GM19035 (cell line): ENCODE measurements at regions not wholly inside any gene's neighbourhood (a gene's known extent, or its start where the extent isn't known, plus 50 kb on each side); places are given as distances from the start of the nearest gene placed in this dataset.

ENCODE experiments used
- ATAC-seq: cut with Tn5 transposase; IDR thresholded peaks from one replicate; pipeline ENCODE4 v1.9.1; 2021; ENCODE audit not compliant: unreplicated experiment

DNA sequence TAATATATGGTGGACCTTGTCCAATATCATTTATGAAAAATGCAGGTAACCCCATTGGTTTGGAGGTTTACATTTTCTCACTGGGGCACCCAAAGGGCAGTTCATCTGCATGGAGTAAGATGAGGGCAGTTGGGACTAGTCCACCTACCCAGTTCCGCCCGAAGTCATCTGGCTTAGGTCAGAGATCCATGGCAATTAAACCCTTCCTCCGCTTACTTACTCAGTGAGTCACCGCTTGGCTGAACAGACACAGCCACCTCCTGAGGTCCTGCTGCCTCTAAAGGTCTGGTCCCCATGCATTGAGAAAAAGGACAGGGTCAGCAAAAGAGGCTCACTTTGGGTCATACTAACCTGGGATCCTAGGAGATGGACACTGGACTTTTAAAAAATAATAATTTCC, 102.9 kb upstream of the PRL start:
- ATAC-seq, result no peak

DNA sequence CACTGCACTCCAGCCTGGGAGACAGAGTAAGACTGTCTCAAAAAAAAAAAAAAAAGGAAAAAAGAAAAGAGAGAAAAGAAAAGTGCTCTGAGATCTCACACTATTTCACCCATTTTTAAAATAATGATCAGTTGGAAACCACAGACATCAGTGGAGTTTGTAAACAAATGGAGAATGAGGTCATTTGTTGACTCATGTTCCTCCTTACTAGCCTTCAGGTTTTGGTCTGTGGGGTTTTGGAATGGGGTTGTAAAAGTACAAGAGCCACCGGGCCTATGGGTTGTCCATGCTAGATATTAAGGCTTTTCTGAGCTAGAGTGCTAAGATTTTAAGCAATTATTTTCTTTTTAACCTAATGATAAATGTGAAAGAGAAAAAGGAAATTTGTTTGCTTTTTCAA, 104.4 kb upstream of the PRL start:
- ATAC-seq, result no peak

DNA sequence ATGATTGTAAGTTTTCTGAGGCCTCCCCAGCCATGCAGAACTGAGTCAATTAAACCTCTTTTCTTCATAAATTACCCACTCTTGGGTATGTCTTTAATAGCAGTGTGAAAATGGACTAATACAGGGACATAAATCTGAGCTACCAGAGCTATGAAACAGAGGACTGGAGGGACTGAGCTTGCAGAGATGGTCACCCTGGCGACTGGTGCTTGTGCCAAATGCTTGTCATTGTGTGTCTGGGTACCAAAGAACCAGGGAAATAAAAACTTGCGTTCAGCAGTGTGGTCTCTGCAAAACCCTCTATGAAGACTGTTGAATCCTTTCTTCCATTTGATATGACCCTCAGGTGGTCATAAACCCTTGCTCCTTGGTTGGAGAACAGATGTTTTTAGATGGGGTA, 105.1 kb upstream of the PRL start:
- ATAC-seq, result no peak

DNA sequence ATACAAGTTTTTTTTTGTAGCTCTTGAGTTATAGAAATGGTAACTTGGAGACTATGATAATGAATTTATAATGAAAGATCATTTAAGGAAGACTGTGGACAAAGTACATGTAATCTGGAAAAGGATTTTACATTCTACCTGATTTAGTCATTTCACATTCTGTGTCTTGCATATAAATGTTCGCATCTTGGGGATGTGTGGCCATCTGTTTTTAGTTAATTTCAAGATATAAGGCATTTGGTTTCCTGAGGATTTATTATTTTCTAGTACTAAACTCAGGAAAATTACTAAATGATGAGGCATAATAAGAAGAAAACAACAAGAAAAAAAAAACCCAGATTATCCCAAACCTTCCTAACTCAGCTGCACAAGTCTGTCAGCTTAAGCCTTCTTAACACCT, 112.7 kb upstream of the PRL start:
- no peak for ATAC-seq

DNA sequence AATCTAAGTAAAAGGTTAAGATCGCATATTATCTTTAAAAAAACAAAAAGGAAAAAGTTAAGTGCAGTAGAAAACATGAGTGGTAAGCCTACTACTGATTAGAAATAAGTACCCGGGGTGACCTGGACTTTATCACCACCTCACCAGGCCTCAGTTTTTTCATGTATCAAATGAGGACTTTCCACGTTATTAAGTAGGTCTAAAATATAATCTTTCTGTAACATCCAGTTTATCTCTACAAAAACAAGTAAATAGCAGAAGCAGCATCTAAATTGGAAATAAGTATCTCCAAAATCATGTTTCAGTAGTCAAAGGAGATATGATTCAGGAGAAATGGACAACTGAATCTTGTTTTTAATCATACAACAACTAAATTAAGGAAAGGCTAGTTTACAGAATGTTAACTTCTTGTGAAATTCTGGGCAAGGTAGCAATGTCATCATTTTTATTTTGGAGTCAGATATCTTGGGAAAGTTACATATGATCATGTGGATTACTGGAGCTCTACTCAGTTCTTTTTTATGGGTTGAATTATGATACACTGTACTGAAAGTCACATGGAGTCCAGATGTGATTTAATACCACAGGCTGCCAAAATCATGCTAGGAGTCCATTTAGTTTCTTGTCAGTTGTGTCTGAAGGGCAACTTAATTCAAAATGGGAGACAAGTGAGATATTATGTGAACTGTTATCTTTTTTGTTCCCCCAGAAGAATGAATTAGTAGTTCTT, 114.7 kb upstream of the PRL start:
- ATAC-seq, result no peak

DNA sequence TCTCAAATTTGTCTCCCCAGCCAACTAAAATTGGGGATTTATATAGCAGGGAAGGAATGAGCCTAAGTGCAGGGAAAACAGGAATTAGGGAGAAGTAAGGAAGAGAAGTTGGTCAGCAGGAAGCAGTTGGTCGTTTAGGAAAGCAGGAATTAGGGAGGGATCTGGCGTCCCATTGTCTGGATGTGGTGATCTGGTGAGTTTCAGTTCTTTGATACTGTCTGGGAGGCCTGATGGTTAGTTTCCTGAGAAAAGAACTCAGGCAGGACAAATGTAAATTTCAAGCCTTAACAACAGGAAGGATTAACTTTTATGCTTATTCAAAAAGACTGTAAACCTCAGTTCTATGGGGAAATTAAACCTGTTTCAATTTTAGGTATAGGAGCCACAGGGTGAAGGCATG, 116.2 kb upstream of the PRL start:
- no peak for ATAC-seq

DNA sequence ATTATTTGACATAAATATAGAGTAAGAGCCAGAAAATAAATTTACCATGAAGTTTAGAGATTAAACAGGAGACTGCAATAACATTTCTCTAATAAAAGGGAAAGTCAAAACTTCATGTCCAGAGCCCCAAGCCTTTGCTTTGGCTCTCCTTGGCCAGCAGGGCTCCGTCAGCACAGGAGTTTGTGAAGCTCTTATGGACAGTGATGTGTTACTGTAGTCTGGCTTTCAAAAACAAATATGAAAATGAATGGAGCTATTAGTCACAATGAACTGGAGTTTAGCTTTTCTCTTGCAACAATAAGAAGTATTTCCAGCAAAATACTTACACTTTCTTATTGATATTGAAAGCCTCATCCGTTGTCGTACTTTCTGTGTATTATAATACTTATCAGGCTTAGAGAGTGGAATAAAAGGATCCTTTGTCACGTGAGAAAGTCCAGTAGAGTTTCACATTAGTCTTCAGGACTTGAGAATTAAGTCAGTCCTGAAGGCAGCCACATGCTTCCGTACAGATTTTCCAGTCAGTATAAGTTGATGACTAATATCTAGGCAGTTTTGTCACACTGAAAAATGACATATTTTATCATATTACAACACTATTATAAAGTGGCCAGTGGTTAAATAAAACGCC, 117.0 kb upstream of the PRL start:
- ATAC-seq, result no peak

DNA sequence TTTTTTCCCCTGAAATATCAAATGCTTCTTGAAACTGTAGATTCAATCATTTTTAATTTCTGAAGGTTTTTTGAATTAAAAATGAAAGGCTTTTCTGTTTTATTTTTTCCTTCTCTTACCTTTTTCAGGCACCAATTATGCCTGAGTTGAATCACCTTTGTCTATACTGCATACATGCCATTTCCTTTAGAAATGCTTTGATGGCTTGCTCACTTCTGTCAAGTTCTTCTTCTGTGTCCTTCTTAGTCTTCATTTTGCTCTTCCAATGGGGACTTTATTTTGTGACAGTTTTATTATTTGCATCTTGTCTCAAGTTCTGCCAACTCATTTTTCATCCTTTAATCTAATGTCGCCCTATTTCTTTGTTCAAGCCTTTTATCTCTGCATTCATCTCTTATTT, 121.9 kb upstream of the PRL start:
- ATAC-seq, result no peak

DNA sequence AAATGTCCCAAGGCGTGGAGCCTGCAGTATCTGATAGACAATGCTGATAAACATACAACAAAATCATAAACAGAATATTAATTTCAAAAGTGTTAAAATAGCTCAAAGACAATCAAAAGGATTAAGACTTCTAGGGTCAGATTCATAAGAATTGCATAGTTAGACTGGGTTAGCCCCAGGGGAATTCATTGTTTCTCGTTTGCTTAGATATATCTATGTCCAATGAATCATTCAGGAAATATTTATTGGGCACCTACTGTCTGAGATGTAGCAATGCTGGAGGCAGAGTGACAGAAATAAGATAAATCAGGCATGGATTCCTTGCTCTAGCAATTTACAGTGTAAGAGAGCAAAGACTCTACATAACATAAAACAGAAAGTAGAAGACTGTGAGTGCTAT, 124.4 kb upstream of the PRL start:
- no peak for ATAC-seq

DNA sequence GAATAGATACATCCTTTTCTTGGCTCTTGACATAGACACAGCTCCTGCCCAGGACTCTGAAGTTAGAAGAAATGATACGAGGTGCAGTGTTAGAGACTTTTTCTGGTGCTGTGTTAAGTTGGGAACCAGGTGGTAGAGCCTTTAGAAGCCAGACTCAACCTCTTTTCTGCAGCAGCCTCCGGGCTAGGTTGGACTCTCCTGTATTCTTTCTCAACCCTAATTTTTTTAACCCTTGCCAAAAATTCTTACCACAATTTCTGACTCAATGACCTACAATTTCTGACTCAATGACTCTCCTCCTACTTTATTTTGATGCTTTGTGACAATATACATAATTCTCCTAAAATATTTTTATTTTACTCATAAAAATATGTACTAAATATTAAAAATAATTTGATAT, 127.4 kb upstream of the PRL start:
- ATAC-seq, result no peak

DNA sequence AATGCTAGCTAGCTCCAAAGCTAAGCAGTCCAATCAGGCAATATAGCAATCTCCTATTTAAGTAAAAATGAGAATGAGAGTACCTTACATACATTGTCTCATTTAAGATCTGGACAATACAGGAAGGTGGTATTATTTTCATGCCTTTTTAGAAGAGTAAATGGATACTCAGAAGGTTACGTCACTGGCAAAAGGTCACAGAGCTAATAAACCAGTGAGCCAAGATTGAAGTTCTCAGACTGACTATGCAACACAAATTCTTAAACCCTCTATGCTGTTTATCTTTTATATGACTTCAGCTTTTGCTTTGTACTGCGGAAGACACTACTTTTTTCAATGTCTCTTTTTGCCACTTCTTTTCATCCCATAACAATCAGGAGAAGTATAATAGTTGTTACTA, 135.2 kb upstream of the PRL start:
- ATAC-seq, result no peak

DNA sequence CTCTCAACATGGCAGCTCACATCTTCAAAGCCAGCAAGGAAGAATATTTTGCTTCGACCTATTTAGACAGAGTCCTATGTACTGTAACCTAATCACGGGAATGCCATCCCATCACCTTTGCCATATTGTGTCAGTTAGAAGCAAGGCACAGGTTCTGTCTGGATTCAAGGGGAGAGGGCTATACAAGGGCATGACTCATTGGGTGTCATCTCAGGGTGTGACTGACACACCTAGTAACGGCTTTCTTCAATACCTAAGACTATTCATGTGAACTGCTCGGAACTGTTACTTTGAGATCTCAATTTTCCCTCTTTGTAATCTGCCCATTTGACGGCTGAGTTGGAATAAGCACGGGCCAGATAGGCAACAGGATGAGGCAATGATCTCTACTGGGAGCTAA, 135.6 kb upstream of the HDGFL1 start:
- no peak for ATAC-seq

DNA sequence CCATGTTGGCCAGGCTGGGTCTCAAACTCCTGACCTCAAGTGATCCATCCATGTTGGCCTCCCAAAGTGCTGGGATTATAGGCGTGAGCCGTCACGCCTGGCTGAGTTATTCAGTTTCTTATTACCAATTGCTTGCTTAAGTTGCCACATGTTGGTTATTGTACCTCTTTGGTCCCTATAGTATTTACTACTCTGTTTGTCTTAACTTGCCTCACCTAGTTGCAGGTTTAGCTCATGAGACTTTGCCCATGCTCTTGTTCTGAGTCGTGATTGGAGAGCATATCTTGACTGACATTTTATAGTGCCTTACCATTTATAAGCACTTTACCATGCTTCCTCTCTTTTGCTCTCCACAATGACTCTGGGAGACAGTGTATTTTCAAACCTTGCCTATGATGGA, 134.2 kb upstream of the HDGFL1 start:
- no peak for ATAC-seq

DNA sequence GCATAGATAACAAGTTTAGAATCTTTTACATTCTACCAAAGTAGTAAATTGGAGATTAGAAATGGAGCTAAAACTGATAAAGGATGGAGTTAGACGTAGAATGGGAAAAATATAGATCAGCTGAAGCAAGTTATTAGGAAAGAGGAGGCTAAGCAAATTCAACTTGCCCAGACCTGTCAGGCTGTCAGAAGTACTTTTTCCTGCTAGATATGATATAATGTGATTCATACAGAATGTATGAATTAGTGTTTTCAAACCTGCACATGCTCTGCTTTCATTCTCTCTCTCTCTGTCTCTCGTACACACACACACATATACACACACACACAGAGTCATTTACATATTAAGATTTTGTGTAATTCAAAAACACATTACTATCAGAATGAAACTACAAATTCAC, 133.2 kb upstream of the HDGFL1 start:
- no peak for ATAC-seq

DNA sequence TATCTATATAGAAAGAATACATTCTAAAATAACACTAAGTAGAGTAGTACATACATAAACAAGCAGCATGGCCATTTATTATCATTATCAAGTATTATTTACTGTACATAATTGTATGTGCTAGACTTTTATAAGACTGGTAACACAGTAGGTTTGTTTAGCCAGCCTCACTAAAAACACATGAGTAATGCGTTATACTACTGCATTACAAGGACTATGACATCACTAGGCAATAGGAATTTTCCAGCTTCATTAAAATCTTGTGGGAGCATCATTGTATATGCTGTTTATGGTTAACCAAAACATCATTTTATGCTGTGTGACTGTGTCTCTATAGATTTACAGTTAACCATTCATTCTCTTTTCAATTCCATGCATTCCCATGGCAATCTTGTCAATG, 131.7 kb upstream of the HDGFL1 start:
- ATAC-seq, result no peak

DNA sequence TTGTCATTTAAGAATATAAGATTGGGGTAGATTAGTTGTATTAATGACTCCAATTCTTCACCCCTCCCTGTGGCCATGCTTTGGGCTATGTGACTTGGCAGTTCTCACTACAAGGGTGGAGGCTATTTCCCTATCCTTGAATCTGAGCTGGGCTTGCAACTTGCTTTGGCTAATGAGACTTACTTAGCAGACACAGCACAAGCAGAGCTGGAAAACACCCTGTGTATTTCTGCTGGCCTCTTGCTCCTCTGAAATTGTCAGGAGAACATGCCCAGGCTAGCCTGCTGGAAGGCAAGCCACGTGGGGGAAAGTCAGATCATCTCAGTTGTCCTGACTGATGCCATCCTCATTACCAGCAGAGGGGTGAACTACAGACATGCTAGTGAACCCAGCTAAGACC, 126.5 kb upstream of the HDGFL1 start:
- ATAC-seq, result no peak

DNA sequence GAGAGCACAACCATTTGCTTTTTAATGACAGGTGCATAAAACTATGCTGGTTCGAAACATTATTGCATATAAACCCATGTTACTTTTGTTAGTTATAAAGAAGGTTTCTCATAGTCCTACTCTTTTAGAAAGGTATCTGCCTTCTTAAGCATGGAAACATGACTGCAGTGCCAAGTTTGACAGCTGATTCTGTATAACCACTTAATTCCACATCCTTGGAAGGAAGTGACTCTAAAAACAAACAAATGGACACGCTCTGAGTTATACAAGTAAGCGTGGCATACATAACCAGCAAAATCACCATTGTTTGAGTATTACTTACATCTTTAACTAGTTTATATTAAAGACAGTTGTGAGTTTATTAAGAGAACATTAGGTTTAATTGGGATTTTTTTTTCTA, 125.0 kb upstream of the HDGFL1 start:
- ATAC-seq, result no peak

DNA sequence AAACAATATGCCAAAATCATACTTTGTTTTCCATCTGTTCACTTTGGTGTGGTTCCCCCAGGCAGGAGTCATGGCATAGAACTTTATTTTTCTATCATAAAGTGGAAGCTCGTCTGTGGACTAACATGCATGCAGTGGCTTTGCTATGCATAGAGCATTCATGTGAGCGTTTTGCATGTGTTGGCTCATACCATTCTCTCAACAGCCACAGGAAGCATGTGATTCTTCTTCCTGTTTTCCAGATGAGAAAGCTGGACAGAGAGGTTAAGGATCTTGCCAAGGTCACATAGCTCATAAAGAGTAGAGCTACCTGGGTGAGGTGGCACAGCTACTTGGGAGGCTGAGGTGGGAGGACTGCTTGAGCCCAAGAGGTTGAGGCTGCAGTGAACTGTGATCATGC, 123.4 kb upstream of the HDGFL1 start:
- no peak for ATAC-seq

DNA sequence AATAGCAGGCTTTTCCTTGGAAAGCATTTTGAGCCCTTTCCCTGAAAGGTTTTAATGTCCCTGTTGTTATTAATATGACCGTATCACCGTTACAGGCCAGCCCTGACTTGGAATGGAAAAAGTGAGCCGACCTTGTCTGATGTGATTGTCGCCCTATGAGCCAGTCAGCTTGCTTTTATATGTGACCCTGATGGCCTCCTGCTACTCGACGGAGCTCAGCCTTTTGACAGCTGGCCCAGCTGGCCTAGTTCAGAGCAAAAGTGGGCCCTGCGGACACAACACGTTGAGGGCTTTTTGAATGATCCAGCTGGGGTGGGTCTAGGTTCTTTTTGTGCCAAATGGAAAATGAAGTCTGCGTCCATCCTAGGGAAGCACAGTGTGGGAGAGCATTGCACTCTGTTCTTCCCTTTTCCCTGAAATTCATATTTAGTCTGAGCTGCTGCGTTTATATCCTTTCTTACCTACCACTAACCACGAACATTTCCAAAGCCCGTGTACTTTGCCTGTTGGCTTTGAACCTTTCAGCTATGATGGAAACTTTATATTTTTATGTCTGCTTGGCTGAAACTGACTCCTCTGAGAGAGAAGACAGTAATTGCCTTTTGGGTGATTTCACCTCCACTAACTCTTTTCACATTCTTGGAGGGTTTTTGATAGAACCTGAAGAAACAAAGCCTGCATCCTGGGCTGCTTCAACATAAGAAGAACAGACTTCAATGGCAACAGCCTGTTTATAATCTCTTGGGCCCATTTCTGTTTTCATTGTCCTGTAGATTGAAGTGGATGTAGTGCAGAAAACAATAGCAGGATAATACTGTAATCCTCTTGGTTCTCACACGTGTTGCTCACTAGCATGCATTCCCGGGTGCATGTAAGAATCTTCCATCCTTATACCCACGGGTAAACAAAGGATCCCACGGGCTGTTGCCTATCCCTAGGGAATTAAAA, 121.8 kb upstream of the HDGFL1 start:
- no peak for ATAC-seq

DNA sequence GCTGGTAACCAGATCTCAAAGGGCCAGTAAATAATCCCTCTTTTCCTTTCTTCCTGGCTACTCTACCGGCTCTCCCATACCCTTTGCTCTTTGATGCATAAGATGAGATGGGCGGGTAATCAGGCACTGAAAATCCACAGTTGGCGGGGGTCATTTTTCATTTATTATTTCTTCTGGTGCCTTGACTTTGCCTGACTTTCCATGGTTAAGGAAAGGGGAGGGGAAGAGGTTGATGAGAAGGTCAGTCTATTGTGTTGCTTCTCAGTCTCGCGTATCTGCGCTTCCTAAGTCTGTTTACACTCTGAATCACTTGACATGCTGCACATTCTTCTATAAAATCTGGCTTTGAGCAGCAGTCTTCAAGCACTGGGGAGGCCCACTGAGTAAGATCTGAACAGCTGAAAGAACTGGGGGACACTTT, 121.1 kb upstream of the HDGFL1 start:
- ATAC-seq, result no peak

DNA sequence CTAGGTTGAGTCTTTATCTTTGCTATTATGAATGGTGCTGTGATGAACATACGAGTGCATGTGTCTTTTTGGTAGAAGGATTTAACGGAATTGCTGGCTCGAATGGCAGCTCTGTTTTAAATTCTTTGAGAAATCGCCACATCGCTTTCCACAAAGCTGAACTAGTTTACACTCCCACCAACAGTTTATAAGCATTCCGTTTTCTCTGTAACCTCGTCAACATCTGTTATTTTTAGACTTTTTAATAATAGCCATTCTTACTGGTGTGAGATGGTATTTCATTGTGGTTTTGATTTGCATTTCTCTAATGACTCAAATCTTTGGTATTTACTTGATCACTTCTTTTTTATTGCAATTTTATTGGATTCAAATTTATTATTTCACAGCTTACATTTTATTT, 117.4 kb upstream of the HDGFL1 start:
- ATAC-seq, result no peak

DNA sequence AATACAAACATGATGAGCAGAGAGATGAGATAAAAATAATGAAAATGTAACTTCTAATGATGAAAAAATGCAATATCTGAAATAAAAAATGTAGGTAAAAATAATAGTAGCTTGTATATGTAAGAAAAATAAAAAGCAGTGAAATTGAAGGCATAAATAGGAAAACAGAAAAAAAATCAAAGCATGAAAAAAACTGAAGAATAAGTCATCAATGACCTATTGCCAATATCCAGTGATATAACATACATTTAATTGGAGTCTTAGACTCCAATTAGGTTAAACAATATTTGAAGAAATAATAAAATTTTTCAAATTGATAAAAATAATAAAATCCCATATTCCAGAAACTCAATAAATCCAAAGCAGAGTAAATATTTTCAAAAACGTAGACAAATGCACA, 114.0 kb upstream of the HDGFL1 start:
- no peak for ATAC-seq
